ENCODE measurements at regions not wholly inside any gene's neighbourhood (a gene's known extent, or its start where the extent isn't known, plus 50 kb on each side); places are given as distances from the start of the nearest gene placed in this dataset.
"Not testable (repeated sequence)": the region's sequence is repeated elsewhere in the genome, so short reads cannot be mapped to it uniquely, and the experiment has no call there.

DNA sequence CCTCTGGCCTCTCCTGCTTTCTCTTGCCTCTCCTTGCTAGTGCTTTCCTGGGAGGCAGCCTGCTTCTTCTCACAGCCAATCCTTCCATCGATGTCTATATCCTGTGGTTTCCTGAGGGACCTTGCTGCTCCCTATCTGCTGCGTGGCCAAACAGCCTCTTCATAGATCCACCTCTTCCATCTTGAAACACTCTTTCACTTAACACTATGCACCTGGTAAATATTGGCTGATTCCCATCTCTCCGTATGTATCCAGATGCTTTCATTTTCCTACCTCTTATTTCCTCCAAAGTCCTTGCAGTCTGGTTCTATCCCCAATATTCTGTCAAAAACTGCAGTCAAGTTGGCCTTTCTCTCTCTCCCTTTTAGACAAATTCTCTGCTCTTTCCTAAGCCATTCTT lies 205.2 kb upstream of the CFAP20DC start:
- DNase-seq (ENCODE audit: low spot score) = no peak

- DNase-seq (ENCODE audit: low spot score) = no peak
Observed at GRCh38 chr3:59254433-59254832, 204.6 kb upstream of the CFAP20DC start.

- no peak for DNase-seq (ENCODE audit: low spot score)
Observed at GRCh38 chr3:59253523-59253922, 203.7 kb upstream of the CFAP20DC start.

DNA sequence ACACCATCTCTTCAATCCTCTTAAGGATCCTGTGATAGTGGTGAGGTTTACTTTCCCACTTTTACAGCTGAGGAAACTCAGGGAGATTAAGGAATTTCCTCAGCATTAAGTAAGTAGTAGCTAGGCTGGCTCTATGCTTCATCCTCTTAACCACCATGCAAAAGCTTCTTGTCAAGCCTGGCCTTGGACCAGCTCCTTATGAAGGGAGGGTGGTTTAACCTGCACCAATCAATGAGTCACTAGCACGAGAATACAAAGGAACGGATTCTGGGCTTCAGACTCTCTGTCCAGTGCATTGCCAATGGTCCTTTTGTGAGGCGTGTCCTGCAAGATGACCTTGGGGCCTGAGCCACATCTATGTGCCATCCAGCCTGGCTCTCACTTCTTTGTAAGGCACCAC lies 202.0 kb upstream of the CFAP20DC start:
- DNase-seq (ENCODE audit: low spot score) = no peak

DNA sequence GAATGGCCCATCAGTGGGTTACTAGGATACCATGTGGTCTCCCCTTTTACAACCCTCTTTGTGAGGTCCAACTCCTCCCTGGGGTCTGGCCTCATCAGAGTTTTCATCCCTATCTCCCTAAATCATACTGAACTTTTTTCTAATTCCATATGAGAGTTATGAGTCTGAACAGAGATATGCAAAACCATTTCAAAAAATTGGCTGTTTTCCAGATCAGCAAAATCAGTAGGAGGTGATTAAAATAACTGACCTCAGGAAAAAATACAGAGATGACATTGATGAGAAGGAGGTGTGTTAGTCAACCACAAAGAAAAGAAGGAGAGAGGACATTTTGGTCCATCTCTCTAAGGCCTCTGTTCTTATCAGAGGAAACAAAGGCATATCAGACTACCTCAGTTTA lies 200.8 kb upstream of the CFAP20DC start:
- DNase-seq (ENCODE audit: low spot score) = no peak

DNA sequence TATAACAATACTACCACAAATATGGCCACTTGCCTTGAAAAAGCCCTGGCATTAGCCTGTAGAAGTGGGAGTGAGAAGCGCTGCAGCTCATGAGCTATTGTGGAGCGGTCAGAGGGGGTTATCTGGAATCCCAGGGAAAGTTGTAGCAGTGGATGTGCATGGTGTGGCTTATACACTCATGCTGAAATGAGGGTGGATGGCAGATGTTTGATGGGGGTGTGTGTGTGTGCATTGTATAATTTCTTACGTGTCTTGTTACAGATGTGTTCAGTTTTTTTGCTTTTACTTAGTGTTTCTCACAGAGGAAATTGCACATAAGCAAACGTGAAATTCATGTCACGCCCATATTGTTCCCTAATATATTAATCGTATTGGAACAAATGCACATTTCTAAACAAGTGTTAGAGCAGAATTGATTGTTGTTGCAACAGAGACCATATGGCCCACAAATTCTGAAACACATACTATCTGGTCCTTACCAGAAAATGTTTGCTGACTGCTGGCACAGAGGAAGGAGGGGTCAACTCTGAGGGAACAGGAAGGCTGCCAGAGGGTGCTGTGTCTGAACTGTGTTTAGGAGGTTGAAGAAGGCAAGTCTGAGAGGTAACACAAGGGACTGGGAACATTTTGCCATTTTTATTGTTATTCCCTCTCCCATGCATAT lies 200.0 kb upstream of the CFAP20DC start:
- DNase-seq (ENCODE audit: low spot score) = no peak

- DNase-seq (ENCODE audit: low spot score) = no peak
Observed at GRCh38 chr3:59249004-59249403, 199.2 kb upstream of the CFAP20DC start.

- no peak for DNase-seq (ENCODE audit: low spot score)
Observed at GRCh38 chr3:59247402-59247841, 197.6 kb upstream of the CFAP20DC start.

DNA sequence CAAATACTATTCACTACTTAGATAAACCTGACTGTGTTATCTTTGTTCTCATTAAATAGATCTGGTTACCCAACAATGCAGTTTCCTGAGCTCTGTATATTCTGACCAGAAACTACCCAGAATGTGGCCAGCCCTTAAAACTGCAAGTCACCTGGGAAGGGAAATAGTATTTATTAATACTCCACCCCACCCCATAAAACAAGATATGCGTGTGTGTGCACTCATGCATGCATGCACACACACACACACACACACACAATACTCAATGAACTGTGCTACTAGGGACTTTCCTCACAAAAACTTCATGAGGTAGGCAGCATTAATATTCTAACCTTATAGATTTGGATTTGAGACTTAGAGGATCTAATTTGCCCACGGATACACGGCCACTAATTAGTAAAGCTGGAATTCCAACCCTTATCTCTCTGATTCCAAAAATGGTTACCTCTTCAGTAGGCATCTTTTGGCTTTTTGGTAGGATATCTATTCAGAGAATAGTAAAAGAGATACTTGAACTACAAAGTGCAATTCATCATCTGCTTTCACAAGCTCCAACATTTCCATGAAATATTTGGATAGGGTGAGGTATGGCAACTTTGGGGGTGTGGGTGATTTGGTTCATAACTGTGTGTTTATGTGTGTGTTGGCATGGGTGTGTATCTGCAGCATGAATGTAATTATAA lies 197.0 kb upstream of the CFAP20DC start:
- DNase-seq (ENCODE audit: low spot score) = no peak

- no peak for DNase-seq (ENCODE audit: low spot score)
Observed at GRCh38 chr3:59245859-59246501, 196.2 kb upstream of the CFAP20DC start.

- no peak for DNase-seq (ENCODE audit: low spot score)
Observed at GRCh38 chr3:59245300-59245858, 195.6 kb upstream of the CFAP20DC start.

DNA sequence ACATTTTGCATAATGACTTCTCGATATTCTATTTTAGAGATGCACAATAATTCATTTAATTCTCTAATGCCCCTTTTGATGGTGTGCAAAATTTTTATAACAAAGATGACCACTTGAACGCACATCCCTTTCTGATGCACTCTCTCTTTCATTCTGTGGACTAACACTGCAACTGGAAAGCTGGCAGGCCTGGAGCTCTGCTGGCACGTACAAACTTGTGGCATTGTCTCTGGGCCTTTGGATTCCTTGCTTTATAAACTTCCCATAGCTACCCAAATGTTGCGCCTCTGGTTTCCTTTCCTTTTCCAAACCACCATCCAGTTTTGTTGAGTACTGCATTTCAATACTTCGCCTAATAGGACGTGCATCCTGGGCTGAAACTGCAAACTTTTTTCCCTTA lies 194.5 kb upstream of the CFAP20DC start:
- DNase-seq (ENCODE audit: low spot score) = no peak

DNA sequence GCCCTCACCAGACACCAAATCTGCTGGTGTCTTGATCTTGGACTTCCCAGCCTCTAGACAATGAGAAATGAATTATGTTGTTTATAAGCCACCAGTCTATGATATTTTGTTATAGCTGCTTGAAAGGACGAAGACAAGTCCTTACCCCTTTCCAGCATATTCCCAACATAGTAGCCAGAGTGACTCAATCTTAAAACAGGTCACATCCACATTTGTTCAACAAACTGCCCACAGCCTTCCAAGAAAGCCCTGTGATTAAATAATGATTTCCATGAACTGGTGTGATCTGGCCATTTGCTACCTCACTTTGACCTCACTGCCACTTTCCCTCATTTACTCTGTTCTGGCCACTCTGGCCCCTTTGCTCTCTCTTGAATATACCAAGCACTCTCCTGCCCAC lies 193.7 kb upstream of the CFAP20DC start:
- no peak for DNase-seq (ENCODE audit: low spot score)

GRCh38 chr3:59240666-59241255 lies 190.9 kb upstream of the CFAP20DC start:
- no peak for DNase-seq (ENCODE audit: low spot score)

DNA sequence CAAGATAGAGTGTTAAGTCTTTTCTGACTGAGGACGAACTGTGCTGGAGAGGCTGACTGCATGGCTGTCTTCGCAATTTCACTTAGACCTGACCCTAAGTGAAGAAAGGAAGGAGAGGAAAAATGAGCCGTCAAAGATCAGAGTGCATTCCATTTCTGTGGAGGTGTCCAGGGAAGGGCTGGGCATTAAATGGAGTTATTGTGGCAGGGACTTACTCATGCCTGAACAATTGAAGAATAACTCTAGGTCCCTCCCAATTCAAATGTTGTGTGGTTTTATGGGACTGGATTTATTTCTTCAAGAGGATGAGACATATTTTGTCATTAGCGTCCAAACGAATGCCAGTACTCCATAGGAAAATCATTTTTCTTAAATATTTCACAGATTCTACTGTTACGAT lies 187.3 kb upstream of the CFAP20DC start:
- no peak for DNase-seq (ENCODE audit: low spot score)

DNA sequence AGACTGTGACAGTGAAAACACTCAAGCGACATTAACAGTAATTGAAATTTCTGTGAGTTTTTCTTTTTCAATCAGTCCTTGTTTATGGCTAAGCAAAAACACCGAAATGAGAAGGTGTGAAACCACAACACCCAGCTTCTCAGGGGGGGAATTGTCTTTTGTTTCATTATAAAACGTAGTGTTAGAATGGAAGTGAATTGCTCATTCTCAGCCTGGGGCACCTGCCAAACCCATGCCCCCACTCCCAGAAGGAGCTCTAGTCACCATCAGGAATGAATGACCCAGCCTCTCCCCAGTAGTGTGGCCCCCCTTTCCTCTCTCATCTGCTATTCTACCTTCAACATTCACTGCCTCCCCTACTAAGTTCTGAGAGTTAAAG lies 185.8 kb upstream of the CFAP20DC start:
- peak; percentile 3 for DNase-seq (ENCODE audit: low spot score)

DNA sequence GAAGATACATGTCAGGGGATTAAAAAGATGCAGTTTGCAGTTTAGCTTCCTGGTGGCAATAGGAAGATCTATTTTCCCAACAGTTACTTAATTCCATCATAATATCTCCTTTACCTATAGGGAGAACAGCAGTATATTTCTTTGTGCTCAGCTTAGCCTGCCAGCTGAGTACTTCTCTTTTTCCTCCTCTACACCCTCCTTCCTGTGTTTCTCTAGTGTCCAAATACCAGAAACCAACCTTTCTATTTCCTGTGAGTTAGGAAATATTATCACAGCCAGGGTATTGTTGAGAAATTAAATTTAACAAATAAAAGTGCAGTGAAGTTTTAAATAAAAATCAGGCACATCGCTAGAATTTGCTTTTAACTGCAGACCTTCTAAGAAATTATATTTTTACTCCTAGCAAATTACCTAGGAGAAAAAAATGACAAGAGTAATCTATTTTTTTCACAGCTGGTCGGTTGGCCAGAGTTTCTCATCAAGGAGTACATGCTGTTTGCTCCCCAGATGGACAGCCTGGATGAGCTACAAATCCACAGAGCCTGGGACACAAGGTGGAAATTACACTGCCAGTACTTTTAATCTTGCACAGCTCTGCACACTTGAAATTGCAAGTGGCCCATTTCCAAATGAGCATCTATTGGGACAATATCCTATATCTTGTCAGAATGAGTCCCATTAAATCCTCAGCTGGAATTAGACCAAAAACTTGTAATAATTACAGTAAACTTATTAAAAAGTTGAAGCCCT lies 185.2 kb upstream of the CFAP20DC start:
- no peak for DNase-seq (ENCODE audit: low spot score)

GRCh38 chr3:59230379-59230778 lies 180.6 kb upstream of the CFAP20DC start:
- not testable (repeated sequence) for DNase-seq (ENCODE audit: low spot score)

DNA sequence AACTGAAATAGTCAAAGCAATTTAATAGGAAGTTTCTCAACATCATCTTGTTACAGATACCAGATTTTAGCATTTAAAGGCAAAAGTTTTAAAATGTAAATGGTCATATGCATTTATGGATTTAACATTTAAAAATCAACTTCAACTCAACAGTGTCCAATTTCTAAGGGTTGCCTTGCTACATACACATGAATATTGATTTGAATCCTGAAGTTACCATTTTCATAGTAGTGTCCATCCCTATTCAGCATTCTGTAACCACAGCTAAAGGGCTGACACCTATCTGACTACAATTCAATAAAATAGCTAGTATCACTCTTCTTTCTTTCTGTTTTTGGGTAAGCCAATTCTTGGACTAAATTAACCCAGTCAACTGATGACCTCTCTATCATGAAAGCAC lies 164.0 kb upstream of the CFAP20DC start:
- no peak for DNase-seq (ENCODE audit: low spot score)

DNA sequence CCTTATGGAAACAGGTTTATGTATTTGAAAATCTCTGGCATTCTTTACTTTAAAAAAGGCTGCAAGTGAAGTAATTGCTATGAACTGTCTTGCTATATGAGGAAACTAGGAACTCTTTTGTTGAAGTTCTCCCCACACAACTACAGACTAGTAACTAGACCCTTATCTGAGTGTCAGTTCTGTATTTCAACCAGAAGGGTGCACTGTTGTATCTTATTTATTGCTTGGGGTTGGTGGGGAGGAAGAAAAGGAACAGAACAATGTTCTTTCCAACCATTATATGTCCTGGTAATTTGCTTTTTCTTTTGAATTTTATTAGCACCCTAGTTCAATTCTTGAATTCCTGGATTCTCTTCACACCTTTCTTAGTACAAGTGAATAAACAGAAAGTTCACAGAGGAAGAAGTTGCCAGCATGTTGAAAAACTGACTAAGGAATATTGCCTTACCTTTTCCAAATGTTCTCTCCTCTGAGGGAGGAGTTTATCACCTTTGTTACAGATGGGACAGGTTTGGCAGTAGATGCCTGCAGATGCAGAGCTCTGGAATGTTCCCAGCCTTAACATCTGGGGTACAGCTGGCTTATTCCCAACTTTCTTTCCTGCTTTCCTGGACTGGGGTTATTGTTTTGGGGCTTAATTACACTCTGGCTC lies 162.4 kb upstream of the CFAP20DC start:
- DNase-seq (ENCODE audit: low spot score) = peak; percentile 32

DNA sequence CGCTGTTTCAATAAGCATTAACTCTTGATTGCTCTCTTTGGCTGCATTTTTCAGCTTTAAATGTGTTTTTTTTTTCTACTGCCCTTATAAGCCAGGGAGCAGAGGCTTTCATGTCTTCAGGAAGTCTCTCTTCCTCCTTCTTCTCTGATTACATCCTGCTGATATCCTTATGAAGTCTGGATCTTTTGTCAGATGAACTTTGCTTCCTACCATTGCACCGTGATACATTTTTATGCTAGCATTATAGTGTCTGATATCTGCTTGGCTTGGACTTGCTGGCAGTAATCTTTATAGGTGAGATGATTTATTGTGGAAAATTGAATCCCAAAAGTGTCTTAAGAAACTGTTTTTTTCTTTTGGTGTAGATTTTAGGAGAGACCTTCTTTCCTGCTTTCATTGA lies 160.4 kb upstream of the CFAP20DC start:
- DNase-seq (ENCODE audit: low spot score) = no peak

Measured in CD4-positive, alpha-beta T cell treated with Interleukin-6 at 100 ng/mL for 8 hours (primary cell).